ENCODE measurements at regions not wholly inside any gene's neighbourhood (a gene's known extent, or its start where the extent isn't known, plus 50 kb on each side); places are given as distances from the start of the nearest gene placed in this dataset.

DNA sequence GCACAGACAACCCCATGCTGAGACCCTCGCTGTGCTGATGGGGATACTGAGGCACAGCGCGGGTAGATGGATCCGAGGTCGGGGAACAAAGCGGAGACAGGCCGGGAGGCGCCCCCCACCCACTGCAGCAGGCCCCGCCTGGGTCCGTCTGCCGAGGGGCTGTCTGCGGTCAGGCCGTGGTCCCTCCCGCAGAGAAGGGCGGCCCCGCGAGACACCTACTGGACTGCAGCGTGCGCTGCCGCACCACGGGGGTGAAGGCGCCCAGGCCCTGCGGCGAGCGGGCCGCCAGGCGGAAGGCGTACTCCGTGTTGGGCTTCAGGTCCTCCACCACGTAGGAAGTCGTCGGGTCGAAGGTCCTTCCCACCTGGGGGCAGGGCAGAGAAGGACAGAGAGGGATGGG is 101.9 kb downstream of the PTPRS start:
- H3K9me3 ChIP-seq (ENCODE audit: control insufficient read depth in 2 of 3, insufficient read depth in 1 of 3, low read length in 3 of 3), result no peaks in the 10 kb centered on the region
- intact Hi-C loops (cut with DNase I), result no loop called here
- TF ChIP-seq CTCF (IDR thresholded peaks at IDR 0.05; ENCODE audit: borderline replicate concordance, extremely low read depth, insufficient read depth), result no peak
- H3K4me3 ChIP-seq (ENCODE audit: low read length in 3 of 3), result no peak overlapping the region
- no peak for FAIRE-seq
- H3K4me1 ChIP-seq (ENCODE audit: control insufficient read depth in 2 of 3, insufficient read depth in 2 of 3, low read depth in 1 of 3, low read length in 3 of 3), result no peaks in the 10 kb centered on the region
- no peak for DNase-seq
- H3K9ac ChIP-seq (ENCODE audit: low read length in 3 of 3), result no peak overlapping the region
- no peaks in the 10 kb centered on the region for H3K27me3 ChIP-seq (ENCODE audit: control insufficient read depth, insufficient read depth, low read length)
- peaks cover 3 to 8% (median 6%) of the 10 kb centered on the region in 3 donors for H3K36me3 ChIP-seq (ENCODE audit: control insufficient read depth in 2 of 3, insufficient read depth in 3 of 3, low read length in 3 of 3)
- no peak overlapping the region for H3K27ac ChIP-seq (ENCODE audit: low read depth in 2 of 2, low read length in 2 of 2)

GRCh38 chr19:5237939-5238480 is 102.6 kb downstream of the PTPRS start:
- no peaks in the 10 kb centered on the region for H3K4me1 ChIP-seq (ENCODE audit: control insufficient read depth in 2 of 3, insufficient read depth in 2 of 3, low read depth in 1 of 3, low read length in 3 of 3)
- no peak for FAIRE-seq
- H3K9ac ChIP-seq (ENCODE audit: low read length in 3 of 3), result no peak overlapping the region
- no peak overlapping the region for H3K4me3 ChIP-seq (ENCODE audit: low read length in 3 of 3)
- no peaks in the 10 kb centered on the region for H3K9me3 ChIP-seq (ENCODE audit: control insufficient read depth in 2 of 3, insufficient read depth in 1 of 3, low read length in 3 of 3)
- no peak overlapping the region for H3K27ac ChIP-seq (ENCODE audit: low read depth in 2 of 2, low read length in 2 of 2)
- H3K27me3 ChIP-seq (ENCODE audit: control insufficient read depth, insufficient read depth, low read length), result no peaks in the 10 kb centered on the region
- no peak for TF ChIP-seq CTCF (IDR thresholded peaks at IDR 0.05; ENCODE audit: borderline replicate concordance, extremely low read depth, insufficient read depth)
- intact Hi-C loops (cut with DNase I), result no loop called here
- no peak for DNase-seq
- H3K36me3 ChIP-seq (ENCODE audit: control insufficient read depth in 2 of 3, insufficient read depth in 3 of 3, low read length in 3 of 3), result peaks cover 3 to 8% (median 8%) of the 10 kb centered on the region in 3 donors

DNA sequence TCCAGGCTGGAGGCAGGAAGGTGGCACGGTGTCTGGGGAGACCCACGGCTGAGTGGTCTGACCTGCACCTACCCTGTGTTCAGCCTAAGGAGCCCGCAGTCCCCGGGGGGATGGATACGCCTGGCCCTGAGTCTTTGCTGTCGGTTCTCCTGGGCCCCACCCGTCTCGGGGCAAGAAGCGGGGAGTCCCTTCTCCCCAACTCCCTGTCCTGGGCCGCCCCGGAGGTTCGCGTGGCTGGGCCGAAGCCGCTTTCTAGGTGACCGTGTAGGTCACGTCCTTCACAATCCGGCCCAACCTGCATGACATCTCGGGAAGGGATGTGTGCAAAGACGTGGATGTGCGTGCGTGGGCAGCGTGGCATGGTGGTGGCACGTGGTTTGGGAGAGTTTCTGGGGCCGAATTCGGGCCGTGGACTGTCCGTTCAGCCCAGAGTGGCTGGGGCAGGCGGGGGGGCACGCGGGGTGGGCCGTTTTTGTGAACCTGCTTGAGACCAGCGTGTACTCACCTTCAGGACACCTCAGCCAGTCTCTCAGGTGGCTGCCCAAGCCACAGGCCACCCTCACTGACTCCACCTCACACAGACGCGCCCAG is 103.3 kb downstream of the PTPRS start:
- intact Hi-C loops (cut with DNase I), result no loop called here
- FAIRE-seq, result no peak
- TF ChIP-seq CTCF (IDR thresholded peaks at IDR 0.05; ENCODE audit: borderline replicate concordance, extremely low read depth, insufficient read depth), result no peak
- Histone ChIP-seq H3K27me3 (ENCODE audit: control insufficient read depth, insufficient read depth, low read length) (no peaks in the 10 kb centered on the region), H3K4me3 (ENCODE audit: low read length in 3 of 3) (no peak overlapping the region), H3K9ac (ENCODE audit: low read length in 3 of 3) (no peak overlapping the region), H3K4me1 (ENCODE audit: control insufficient read depth in 2 of 3, insufficient read depth in 2 of 3, low read depth in 1 of 3, low read length in 3 of 3) (no peaks in the 10 kb centered on the region), H3K9me3 (ENCODE audit: control insufficient read depth in 2 of 3, insufficient read depth in 1 of 3, low read length in 3 of 3) (no peaks in the 10 kb centered on the region), H3K36me3 (ENCODE audit: control insufficient read depth in 2 of 3, insufficient read depth in 3 of 3, low read length in 3 of 3) (peaks cover 3 to 8% (median 8%) of the 10 kb centered on the region in 3 donors), H3K27ac (ENCODE audit: low read depth in 2 of 2, low read length in 2 of 2) (no peak overlapping the region)
- no peak for DNase-seq
